ENCODE measurements at regions not wholly inside any gene's neighbourhood (a gene's known extent, or its start where the extent isn't known, plus 50 kb on each side); places are given as distances from the start of the nearest gene placed in this dataset.
"Not testable (repeated sequence)": the region's sequence is repeated elsewhere in the genome, so short reads cannot be mapped to it uniquely, and the experiment has no call there.

- DNase-seq, result no peak
Measured at GRCh38 chr14:56351861-56352260, 227.7 kb upstream of the TMEM260 start.

- DNase-seq, result no peak
Measured at GRCh38 chr14:56352999-56353398, 226.6 kb upstream of the TMEM260 start.

- DNase-seq, result no peak
Measured at GRCh38 chr14:56357428-56357827, 222.2 kb upstream of the TMEM260 start.

GRCh38 chr14:56358275-56358674 lies 221.3 kb upstream of the TMEM260 start:
- no peak for DNase-seq

GRCh38 chr14:56358851-56359614 lies 220.6 kb upstream of the TMEM260 start:
- DNase-seq, result no peak

GRCh38 chr14:56365663-56366062 lies 213.9 kb upstream of the TMEM260 start:
- not testable (repeated sequence) for DNase-seq

GRCh38 chr14:56367416-56367815 lies 212.2 kb upstream of the TMEM260 start:
- DNase-seq, result no peak

- no peak for DNase-seq
Measured at GRCh38 chr14:56371737-56372136, 207.9 kb upstream of the TMEM260 start.

- no peak for DNase-seq
Measured at GRCh38 chr14:56374421-56374820, 205.2 kb upstream of the TMEM260 start.

GRCh38 chr14:56378046-56378445 lies 201.6 kb upstream of the TMEM260 start:
- DNase-seq, result no peak

GRCh38 chr14:56378475-56378877 lies 201.1 kb upstream of the TMEM260 start:
- DNase-seq, result no peak

- DNase-seq, result no peak
Measured at GRCh38 chr14:56379956-56380355, 199.6 kb upstream of the TMEM260 start.

- no peak for DNase-seq
Measured at GRCh38 chr14:56386024-56386423, 193.6 kb upstream of the TMEM260 start.

- DNase-seq, result no peak
Measured at GRCh38 chr14:56390859-56391258, 188.7 kb upstream of the TMEM260 start.

GRCh38 chr14:56394826-56395530 lies 184.6 kb upstream of the TMEM260 start:
- no peak for DNase-seq

- DNase-seq, result no peak
Measured at GRCh38 chr14:56400109-56400825, 179.3 kb upstream of the TMEM260 start.

- DNase-seq, result no peak
Measured at GRCh38 chr14:56412468-56413434, 166.8 kb upstream of the TMEM260 start.

- no peak for DNase-seq
Measured at GRCh38 chr14:56413721-56414120, 165.9 kb upstream of the TMEM260 start.

GRCh38 chr14:56414236-56414635 lies 165.4 kb upstream of the TMEM260 start:
- peak in 2 of 56 donors; percentile 1 to 2 for DNase-seq

- no peak for DNase-seq
Measured at GRCh38 chr14:56416213-56416612, 163.4 kb upstream of the TMEM260 start.

- DNase-seq, result no peak
Measured at GRCh38 chr14:56417173-56417572, 162.4 kb upstream of the TMEM260 start.
